SK-N-SH treated with all-trans-retinoic acid at 6 μM for 48 hours (cell line): ENCODE measurements at regions not wholly inside any gene's neighbourhood (a gene's known extent, or its start where the extent isn't known, plus 50 kb on each side); places are given as distances from the start of the nearest gene placed in this dataset.

Source experiments
- CREB5 ChIP-seq: fragments of 250-450 bp; sonication (Bioruptor Pico); IDR thresholded peaks from 2 replicates; pipeline ENCODE4 v1.5.1; 2020; ENCODE audit warnings: low read depth, mild to moderate bottlenecking, moderate library complexity
- CSRNP3 ChIP-seq: fragments of 250-450 bp; sonication (Bioruptor Pico); IDR thresholded peaks from 2 replicates; pipeline ENCODE4 v1.5.1; 2021; ENCODE audit warnings: mild to moderate bottlenecking, moderate library complexity
- PPARA ChIP-seq: fragments of 250-450 bp; sonication (Bioruptor Pico); IDR thresholded peaks from 2 replicates; pipeline ENCODE4 v1.5.0; 2020; ENCODE audit warnings: mild to moderate bottlenecking, borderline replicate concordance
- RARB ChIP-seq: fragments of 250-450 bp; sonication (Bioruptor Pico); IDR thresholded peaks from 2 replicates; pipeline ENCODE4 v1.8.0; 2021; ENCODE audit warnings: mild to moderate bottlenecking, moderate library complexity
- TCF4 ChIP-seq: fragments of 250-450 bp; sonication (Bioruptor Pico); IDR thresholded peaks from 2 replicates; pipeline ENCODE4 v1.8.0; 2021; ENCODE audit warnings: mild to moderate bottlenecking, moderate library complexity, borderline replicate concordance

DNA sequence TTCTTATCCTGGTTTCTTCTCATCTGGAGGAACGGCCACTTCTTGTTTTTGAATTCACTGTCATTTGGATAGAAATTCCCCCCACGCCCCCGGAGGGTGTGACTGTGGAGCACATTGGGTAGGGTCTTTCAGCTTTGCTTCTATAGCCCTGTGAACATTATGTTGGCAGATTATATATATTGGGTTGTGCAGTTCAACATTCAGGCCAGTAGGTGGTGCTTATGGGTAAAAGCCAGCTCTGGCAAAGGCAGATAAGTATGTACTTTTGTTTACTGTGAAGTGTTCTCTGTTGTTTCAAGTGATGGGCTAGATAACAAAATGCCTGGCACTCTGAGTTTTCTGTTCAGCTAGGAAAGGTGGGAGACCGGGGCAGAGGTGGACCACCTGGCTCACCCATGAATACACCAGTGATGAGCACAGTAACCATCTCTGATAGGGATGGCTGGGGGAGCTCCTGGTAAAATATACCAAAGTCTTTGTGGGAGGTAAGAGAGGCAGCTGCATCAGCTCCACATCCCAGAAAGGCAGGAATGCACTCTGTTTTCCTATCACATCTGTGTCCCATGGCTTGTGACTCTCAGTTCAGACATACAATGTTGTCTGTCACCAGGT, 1348.2 kb upstream of the RAG2 start:
- TF ChIP-seq CSRNP3 (no peak), TCF4 (CRISPR knock-in tag) (no peak), RARB (CRISPR knock-in tag) (no peak), CREB5 (no peak), PPARA (no peak)
